CD4-positive, alpha-beta T cell treated with Interferon alpha-2 for 1 hour (primary cell): ENCODE measurements at regions not wholly inside any gene's neighbourhood (a gene's known extent, or its start where the extent isn't known, plus 50 kb on each side); places are given as distances from the start of the nearest gene placed in this dataset.
"Not testable (repeated sequence)": the region's sequence is repeated elsewhere in the genome, so short reads cannot be mapped to it uniquely, and the experiment has no call there.

Experiments
- DNase-seq, 2 donors: peaks; one replicate each; pipeline ENCODE4 v3.0.0-alpha.2; 2020 to 2022

DNA sequence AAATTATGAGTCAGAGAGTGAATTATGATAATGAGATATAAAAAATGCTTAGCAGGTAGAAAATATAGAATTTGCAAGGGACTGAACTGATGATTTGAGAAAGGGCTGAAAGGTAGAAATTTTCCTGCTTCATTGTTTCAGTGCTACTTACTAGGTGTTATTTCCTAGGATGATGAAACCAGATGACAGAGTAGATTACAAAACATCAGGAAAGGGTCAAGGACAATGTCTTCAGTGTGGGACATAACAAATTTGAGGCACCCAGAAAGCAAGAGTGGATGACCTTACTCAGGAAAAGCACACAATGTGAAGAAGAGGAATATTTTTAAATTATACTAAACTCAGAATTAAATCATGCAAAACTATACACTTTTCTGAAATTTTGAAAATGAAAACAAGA is 102.1 kb downstream of the SHCBP1 start:
- no peak for DNase-seq

DNA sequence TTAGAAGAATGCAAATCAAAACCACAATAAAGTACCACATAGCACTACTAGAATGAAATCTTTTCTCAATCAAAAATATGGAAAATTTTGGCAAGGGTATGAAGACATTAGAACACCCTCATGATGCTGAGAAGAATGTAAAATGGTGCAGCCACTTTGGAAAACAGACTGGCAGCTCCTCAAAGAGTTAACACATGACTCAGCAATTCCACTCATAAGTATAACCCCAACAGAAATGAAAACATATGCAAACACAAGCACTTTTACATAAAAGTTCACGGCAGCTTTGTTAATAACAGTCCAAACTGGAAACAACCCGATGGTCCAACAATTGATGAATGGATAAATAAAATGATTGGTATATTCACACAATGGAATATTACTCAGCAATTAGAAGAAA is 124.5 kb downstream of the SHCBP1 start:
- no peak for DNase-seq

GRCh38 chr16:46482895-46483294 is 138.3 kb downstream of the SHCBP1 start:
- DNase-seq = no peak

- no peak for DNase-seq
Measured at GRCh38 chr16:46466239-46466638, 154.9 kb downstream of the SHCBP1 start.

GRCh38 chr16:46454801-46455200 is 166.4 kb downstream of the SHCBP1 start:
- not testable (repeated sequence) for DNase-seq

DNA sequence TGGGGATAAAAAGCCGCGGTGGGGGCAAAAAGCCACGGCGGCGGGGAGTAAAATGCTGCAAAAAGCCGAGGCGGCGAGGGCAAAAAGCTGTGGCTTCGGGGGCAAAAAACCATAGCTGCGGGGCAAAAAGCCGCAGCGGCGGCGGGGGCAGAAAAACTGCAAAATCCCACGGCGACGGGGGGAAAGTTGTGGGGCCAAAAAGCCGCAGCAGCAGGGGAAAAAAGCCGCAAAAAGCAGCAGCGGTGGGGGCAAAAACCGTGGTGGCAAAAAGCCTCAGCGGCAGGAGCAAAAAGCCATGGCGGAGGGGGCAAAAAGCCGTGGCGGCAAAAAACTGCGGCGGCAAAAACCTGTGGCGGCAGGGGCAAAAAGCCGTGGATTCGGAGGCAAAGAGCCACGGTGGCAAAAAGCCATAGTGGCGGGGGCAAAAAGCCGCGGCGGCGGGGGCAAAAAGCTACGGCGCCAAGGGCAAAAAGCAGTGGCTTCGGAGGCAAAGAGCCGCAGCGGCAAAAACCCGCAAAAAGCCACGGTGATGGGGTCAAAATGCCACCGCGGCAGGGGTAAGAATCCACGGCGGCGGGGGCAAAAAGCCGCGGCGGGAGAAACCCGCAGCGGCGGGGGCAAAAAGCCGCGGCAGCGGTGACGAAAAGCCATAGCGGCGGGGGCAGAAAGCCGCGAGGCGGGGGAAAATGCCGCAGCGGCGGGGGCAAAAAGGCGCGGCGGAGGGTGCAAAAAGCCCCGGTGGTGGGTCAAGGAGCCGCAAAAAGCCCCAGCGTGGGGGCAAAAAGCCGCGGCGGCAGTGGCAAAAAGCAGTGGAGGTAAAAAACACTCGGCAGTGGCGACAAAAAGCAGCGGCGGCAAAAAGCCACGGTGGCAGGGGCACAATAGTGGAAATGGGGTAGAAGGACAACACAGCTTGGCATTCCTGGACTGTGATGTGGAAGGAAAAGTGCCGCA is 192.8 kb downstream of the SHCBP1 start:
- no peak for DNase-seq

DNA sequence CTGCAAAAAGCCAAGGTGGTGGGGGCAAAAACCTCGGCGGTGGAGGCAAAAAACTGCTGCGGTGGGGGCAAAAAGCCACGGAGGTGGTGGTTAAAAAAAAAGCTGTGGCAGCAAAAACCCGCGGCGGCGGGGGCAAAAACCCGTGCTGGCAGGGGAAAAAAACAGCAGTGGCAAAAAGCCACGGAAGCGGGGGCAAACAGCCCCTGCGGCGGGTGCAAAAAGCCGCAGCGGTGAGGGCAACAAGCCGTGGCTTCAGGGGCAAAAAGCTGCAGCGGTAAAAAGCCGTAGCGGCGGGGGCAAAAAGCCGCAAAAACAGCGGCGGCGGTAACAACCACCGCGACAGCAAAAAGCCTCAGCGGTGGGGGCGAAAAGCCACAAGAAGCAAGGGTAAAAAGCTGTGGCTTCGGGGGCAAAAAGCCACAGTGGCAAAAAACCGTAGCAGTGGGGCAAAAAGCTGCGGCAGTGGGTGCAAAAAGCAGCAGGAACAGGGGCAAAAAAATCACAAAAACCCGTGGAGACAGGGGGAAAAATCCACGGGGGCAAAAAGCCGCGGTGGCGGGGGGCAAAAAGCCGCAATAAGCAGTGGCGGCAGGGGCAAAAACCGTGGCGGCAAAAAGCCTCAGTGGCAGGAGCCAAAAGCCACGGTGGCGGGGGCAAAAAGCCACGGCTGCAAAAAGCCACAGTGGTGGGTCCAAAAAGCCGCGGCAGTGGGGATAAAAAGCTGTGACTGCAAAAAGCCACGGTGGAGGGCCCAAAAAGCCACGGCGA is 193.7 kb downstream of the SHCBP1 start:
- no peak for DNase-seq

GRCh38 chr16:46426336-46426735 is 194.8 kb downstream of the SHCBP1 start:
- DNase-seq = no peak

DNA sequence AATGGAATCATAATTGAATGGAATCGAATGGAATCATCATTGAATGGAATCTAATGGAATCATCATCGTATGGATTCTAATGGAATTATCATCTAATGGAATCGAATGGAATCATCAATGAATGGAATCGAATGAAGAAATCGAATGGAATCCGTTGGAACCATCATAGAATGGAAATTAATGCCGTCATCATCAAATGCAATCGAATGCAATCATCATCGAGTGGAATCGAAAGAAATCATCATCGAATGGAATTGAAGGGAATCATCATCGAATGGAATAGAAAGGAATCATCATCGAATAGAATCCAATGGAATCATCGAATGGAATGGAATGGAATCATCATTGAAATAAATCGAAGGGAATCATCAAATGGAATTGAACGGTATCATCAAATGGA is 217.2 kb downstream of the SHCBP1 start:
- no peak for DNase-seq

GRCh38 chr16:46398559-46398958 is 222.6 kb downstream of the SHCBP1 start:
- peak in 1 of 2 donors; percentile 36 for DNase-seq

DNA sequence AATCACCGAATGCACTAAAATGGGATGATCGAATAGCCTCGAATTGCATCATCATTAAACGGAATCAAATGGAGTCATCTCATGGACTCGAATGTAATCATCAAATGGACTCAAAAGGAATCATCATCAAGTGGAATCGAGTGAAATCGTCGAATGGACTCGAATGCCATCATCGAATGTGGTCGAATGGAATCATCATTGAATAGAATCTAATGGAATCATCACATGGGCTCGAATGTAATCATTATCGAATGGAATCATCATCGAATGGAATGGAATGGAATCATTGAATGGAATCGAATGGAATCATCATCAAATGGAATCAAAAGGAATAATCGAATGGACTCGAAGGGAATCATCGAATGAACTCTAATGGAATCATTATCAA is 224.3 kb downstream of the SHCBP1 start:
- not testable (repeated sequence) for DNase-seq

DNA sequence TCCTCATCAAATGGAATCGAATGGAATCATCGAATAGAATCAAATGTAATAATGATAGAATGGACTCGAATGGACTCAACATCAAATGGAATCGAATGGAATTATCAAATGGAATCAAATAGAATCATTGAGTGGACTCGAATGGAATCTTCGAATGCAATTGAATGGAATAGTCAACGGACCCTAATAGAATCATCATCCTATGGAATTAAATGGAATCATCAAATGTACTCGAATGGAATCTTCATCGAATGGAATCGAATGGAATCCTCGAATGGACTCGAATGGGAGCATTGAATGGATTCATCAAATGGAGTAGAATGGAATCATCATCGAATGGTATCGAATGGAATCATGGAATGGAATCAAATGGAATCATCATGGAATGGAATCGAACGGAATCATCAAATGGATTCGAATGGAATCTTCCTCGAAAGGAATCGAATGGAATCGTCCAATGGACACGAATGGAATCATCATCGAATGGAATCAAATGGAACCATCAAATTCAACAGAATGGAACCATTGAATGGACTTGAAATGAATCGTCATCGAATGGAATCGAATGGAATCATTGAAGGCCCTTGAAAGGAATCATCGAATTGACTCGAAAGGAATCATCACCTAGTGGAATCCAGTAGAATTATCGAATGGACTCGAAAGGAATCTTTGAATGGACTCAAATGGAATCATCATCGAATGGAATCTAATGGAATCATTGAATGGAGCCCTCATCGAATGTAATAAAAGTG is 224.9 kb downstream of the SHCBP1 start:
- DNase-seq = peak in 1 of 2 donors; percentile 33

DNA sequence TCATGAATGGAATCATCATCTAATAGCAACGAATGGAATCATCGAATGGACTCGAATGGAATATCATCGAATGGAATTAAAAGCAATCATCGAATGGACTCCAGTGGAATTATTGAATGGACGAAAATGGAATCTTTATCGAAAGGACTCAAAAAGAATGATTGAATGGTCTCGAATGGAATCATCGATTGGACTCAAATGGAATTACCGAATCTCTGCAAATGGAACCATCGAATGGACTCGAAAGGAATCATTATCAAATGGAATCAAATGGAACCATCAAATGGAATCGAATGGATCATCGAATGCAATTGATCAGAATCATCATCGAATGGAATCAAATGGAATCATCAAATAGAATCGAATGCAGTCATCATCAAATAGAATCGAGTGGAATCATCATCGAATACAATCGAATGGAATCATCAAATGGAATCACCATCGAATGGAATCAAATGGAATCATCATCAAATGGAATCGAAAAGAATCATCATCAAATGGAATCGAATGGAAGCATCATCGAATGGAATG is 225.7 kb downstream of the SHCBP1 start:
- peak in 1 of 2 donors; percentile 27 for DNase-seq

GRCh38 chr16:46394963-46395362 is 226.2 kb downstream of the SHCBP1 start:
- DNase-seq = not testable (repeated sequence)

DNA sequence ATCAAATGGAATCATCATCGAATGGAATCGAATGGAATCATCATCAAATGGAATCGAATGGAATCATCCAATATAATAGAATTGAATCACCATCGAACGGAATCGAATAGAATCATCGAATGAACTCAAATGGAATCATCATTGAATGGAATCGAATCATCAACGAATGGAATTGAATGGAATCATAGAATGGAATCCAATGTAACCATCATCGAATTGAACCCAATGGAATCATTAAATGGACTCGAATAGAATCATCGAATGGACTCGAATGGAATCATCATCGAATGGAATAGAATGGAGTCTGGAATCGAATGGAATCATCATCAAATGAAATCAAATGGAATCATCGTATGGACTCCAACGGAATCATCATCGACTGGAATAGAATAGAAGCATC is 227.0 kb downstream of the SHCBP1 start:
- DNase-seq = not testable (repeated sequence)

DNA sequence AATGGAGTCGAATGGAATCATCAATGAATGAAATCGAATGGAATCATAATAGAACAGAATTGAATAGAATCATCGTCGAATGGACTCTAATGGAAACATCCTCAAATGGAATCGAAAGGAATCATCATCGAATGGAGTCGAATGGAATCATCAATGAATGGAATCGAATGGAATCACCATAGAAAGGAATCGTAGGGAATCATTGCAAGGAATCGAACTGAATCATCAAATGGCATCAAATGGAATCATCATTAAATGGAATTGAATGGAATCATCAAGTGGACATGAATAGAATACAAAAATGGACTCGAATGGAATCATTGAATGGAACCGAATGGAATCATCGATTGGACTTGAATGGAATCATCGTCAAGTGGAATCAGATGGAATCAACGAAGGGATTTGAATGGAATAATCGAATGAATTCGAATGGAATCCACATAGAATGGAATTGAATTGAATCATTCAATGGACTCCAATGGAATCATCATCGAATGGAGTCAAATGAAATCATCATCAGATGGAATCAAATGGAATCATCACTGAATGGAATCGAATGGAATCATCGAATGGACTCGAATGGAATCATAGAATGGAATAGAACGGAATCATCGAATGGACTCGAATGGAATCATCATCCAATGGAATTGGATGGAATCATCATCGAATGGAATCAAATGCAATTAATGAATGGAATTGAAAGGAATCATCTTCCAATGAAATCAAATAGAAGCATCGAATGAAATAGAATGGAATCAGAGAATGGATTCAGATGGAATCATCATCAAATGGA is 228.1 kb downstream of the SHCBP1 start:
- DNase-seq = peak in 1 of 2 donors; percentile 48

- DNase-seq = peak; percentile 23 to 74
Measured at GRCh38 chr16:46390660-46391462, 230.3 kb downstream of the SHCBP1 start.

GRCh38 chr16:46389561-46390041 is 231.6 kb downstream of the SHCBP1 start:
- peak; percentile 75 to 82 for DNase-seq

GRCh38 chr16:46388939-46389491 is 232.2 kb downstream of the SHCBP1 start:
- DNase-seq = not testable (repeated sequence)

- DNase-seq = not testable (repeated sequence)
Measured at GRCh38 chr16:46388354-46388753, 232.8 kb downstream of the SHCBP1 start.
